Smooth muscle cell (in vitro differentiated cells): ENCODE measurements at regions not wholly inside any gene's neighbourhood (a gene's known extent, or its start where the extent isn't known, plus 50 kb on each side); places are given as distances from the start of the nearest gene placed in this dataset.

ENCODE experiments used
- DNase-seq: peaks from one replicate; lab custom pipeline; 2025; ENCODE audit not compliant: unreplicated experiment; lab: John Stamatoyannopoulos, UW
- H2AFZ ChIP-seq: fragments of 200-600 bp; sonication (generic); 2 replicates; pipeline ENCODE4 v1.6.0; 2016; ENCODE audit warnings: antibody characterized with exemption, low read depth, mild to moderate bottlenecking
- H3F3A ChIP-seq: fragments of 200-600 bp; sonication (generic); 2 replicates; pipeline ENCODE4 v1.6.0; 2017; ENCODE audit warnings: antibody characterized with exemption, low read depth
- H3K27ac ChIP-seq: fragments of 200-600 bp; sonication (generic); 2 replicates; pipeline ENCODE4 v1.5.1; 2016; ENCODE audit warnings: low read depth, mild to moderate bottlenecking
- H3K27me3 ChIP-seq: fragments of 200-600 bp; sonication (generic); 2 replicates; pipeline ENCODE4 v1.6.1; 2016; ENCODE audit warnings: low read depth, mild to moderate bottlenecking
- H3K36me3 ChIP-seq: fragments of 200-600 bp; sonication (generic); 2 replicates; pipeline ENCODE4 v1.5.1; 2016; ENCODE audit warnings: low read depth
- H3K4me1 ChIP-seq: fragments of 200-600 bp; sonication (generic); 2 replicates; pipeline ENCODE4 v1.5.1; 2016; ENCODE audit warnings: low read depth
- H3K4me2 ChIP-seq: fragments of 200-600 bp; sonication (generic); 2 replicates; pipeline ENCODE4 v1.6.0; 2016; ENCODE audit warnings: mild to moderate bottlenecking
- H3K4me3 ChIP-seq: fragments of 200-600 bp; sonication (generic); 2 replicates; pipeline ENCODE4 v1.5.1; 2016; ENCODE audit warnings: mild to moderate bottlenecking
- H3K79me2 ChIP-seq: fragments of 200-600 bp; sonication (generic); 2 replicates; pipeline ENCODE4 v1.6.0; 2016; ENCODE audit warnings: low read depth, mild to moderate bottlenecking
- H3K9ac ChIP-seq: fragments of 200-600 bp; sonication (generic); 2 replicates; pipeline ENCODE4 v1.6.0; 2016; ENCODE audit warnings: low read depth
- H3K9me3 ChIP-seq: fragments of 200-600 bp; sonication (generic); replicated peaks from 2 replicates; pipeline ENCODE4 v1.5.1; 2016; ENCODE audit warnings: low read depth
- H4K20me1 ChIP-seq: fragments of 200-600 bp; sonication (generic); 2 replicates; pipeline ENCODE4 v1.6.0; 2016; ENCODE audit warnings: low read depth
- CTCF ChIP-seq: fragments of 200-600 bp; sonication (generic); IDR thresholded peaks from 2 replicates; pipeline ENCODE4 v1.5.1; 2017; ENCODE audit warnings: borderline replicate concordance, mild to moderate bottlenecking, antibody characterized with exemption; ENCODE audit not compliant: insufficient read depth, poor library complexity, severe bottlenecking
- WGBS: methylation state at CpG from one replicate; pipeline ENCODE4 v1.1.7; 2016; ENCODE audit warnings: low lambda C conversion rate; 5-methylcytosine and 5-hydroxymethylcytosine counted together

- no peak overlapping the region for H3K27ac ChIP-seq
- H3K79me2 ChIP-seq: no peaks in the 10 kb centered on the region
- H3K27me3 ChIP-seq: no peaks in the 10 kb centered on the region
- no peak for DNase-seq
- WGBS: 91% methylated on average over 6 of the region's 6 CpGs
- H4K20me1 ChIP-seq: no peaks in the 10 kb centered on the region
- H3K4me1 ChIP-seq: no peaks in the 10 kb centered on the region
- no peak overlapping the region for H3K9ac ChIP-seq
- no peak overlapping the region for H3K4me3 ChIP-seq
- no peak overlapping the region for H2AFZ ChIP-seq
- peaks cover 3% of the 10 kb centered on the region for H3F3A ChIP-seq
- TF ChIP-seq CTCF: no peak
- H3K9me3 ChIP-seq: no peaks in the 10 kb centered on the region
- no peak overlapping the region for H3K4me2 ChIP-seq
- no peaks in the 10 kb centered on the region for H3K36me3 ChIP-seq
Measured at GRCh38 chr10:29033311-29033940, 255.4 kb upstream of the LYZL1 start.

- no peaks in the 10 kb centered on the region for H3K9me3 ChIP-seq
- DNase-seq: no peak
- TF ChIP-seq CTCF: no peak
- H4K20me1 ChIP-seq: no peaks in the 10 kb centered on the region
- 55% methylated on average over 5 of the region's 5 CpGs for WGBS
- no peaks in the 10 kb centered on the region for H3K79me2 ChIP-seq
- H3K9ac ChIP-seq: no peak overlapping the region
- no peak overlapping the region for H3K4me3 ChIP-seq
- H3F3A ChIP-seq: no peaks in the 10 kb centered on the region
- H3K36me3 ChIP-seq: no peaks in the 10 kb centered on the region
- H3K4me2 ChIP-seq: no peak overlapping the region
- no peaks in the 10 kb centered on the region for H3K4me1 ChIP-seq
- no peak overlapping the region for H2AFZ ChIP-seq
- H3K27me3 ChIP-seq: no peaks in the 10 kb centered on the region
- H3K27ac ChIP-seq: no peak overlapping the region
Measured at GRCh38 chr10:29034592-29034991, 254.3 kb upstream of the LYZL1 start.

- no peaks in the 10 kb centered on the region for H3K36me3 ChIP-seq
- no peaks in the 10 kb centered on the region for H3K9me3 ChIP-seq
- H3K4me1 ChIP-seq: no peaks in the 10 kb centered on the region
- WGBS: 98% methylated on average over 2 of the region's 2 CpGs
- H3F3A ChIP-seq: no peaks in the 10 kb centered on the region
- no peak overlapping the region for H2AFZ ChIP-seq
- no peak overlapping the region for H3K9ac ChIP-seq
- DNase-seq: no peak
- H4K20me1 ChIP-seq: no peaks in the 10 kb centered on the region
- no peaks in the 10 kb centered on the region for H3K79me2 ChIP-seq
- H3K4me3 ChIP-seq: no peak overlapping the region
- H3K4me2 ChIP-seq: no peak overlapping the region
- TF ChIP-seq CTCF: no peak
- H3K27me3 ChIP-seq: no peaks in the 10 kb centered on the region
- H3K27ac ChIP-seq: no peak overlapping the region
Measured at GRCh38 chr10:29035721-29036120, 253.1 kb upstream of the LYZL1 start.
